CD4-positive, alpha-beta T cell treated with Interleukin-17A for 1 hour (primary cell): ENCODE measurements at regions not wholly inside any gene's neighbourhood (a gene's known extent, or its start where the extent isn't known, plus 50 kb on each side); places are given as distances from the start of the nearest gene placed in this dataset.

ENCODE experiments used
- DNase-seq: peaks from one replicate; pipeline ENCODE4 v3.0.0-alpha.2; 2020

- DNase-seq: no peak
Measured at GRCh38 chr12:63317880-63318279, 166.9 kb upstream of the AVPR1A start.

- DNase-seq: no peak
Measured at GRCh38 chr12:63317286-63317846, 166.4 kb upstream of the AVPR1A start.

GRCh38 chr12:63313139-63313538, 162.1 kb upstream of the AVPR1A start:
- DNase-seq: no peak

GRCh38 chr12:63308671-63309070, 157.7 kb upstream of the AVPR1A start:
- no peak for DNase-seq

GRCh38 chr12:63307849-63308248, 156.8 kb upstream of the AVPR1A start:
- DNase-seq: no peak

- DNase-seq: no peak
Measured at GRCh38 chr12:63305901-63306875, 155.2 kb upstream of the AVPR1A start.

DNA sequence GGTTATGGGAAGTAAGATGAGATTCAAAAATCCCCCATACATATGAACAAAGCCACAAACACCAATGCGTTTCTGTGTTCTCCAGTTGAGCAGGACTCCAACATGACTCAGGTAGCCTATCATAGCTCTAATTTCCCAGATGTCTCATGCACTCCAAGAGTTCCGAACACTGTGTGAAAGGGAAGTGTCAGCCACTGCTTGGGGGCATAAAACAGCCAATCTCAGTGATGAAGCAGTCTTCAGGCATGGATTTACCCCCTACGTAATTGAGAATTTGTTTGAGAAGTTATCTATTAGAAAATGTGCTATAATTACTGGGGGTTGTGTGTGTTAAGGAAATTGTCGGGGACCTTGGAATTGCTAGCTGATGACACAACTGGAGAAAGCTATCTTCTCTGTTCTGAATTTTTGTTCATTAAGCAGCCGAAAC, 153.9 kb upstream of the AVPR1A start:
- no peak for DNase-seq

DNA sequence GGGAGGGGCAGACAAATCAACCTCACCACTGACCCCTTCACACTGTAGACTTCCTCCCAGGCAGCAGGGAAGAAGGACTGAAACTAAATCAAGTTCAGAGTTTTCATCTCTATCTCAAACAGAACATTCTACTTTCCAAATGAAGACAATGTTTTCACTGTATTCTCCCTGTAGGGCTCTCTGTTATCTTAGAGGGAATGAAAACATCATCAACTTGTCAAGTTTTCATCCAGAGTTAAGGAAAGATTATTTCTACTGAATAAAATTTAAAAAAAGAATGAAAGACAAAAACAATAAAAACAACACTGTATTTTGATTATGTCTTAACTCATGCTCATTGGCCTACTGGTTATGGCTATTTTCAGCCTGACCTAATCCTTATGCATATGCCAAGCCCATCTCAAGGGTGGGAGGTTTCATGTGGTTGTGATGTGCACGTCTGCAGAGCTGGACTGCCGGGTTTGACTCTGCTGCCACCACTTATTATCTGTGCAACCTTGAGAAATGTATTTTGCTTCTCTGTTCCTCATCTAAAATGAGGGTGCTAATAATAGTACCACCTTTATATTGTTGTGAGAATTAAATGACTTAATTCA, 152.0 kb upstream of the AVPR1A start:
- DNase-seq: no peak

- no peak for DNase-seq
Measured at GRCh38 chr12:63302269-63302940, 151.4 kb upstream of the AVPR1A start.

GRCh38 chr12:63301311-63301710, 150.3 kb upstream of the AVPR1A start:
- no peak for DNase-seq

GRCh38 chr12:63298386-63298930, 147.5 kb upstream of the AVPR1A start:
- no peak for DNase-seq

- DNase-seq: no peak
Measured at GRCh38 chr12:63294327-63294632, 143.3 kb upstream of the AVPR1A start.

DNA sequence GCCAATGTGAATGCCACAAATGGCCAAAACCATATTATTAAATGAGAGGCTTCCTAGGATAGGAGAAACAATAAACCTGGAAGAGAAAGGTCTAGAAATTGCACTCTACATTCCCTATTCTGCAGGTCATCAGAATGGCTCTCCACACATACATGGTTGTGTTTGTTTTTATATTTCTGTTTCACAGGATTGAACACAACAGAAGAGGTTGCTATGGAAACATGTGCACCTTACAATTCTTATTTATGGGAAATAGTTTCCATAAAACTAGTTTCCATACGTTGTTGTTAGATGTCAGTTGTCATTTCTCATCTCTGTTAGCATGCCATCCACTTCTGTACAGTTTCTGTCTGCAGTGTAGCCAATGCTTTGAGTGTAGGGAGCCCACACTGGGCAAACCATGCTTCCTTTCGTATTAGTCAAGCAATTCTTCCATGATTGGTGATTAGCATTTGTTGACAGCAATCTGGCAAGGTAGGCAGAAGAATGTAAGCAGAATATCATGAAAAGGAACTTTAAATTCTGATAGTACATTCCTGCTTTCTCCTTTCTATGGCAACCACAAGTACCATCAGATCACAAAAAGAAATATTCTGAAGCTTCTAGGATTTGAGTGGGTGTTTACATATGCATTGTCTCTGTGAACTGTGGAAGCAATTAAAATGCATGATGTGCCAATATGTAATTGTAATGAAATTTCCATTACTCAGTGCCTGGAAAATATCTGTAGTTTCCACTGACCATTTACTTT, 141.6 kb upstream of the AVPR1A start:
- no peak for DNase-seq

DNA sequence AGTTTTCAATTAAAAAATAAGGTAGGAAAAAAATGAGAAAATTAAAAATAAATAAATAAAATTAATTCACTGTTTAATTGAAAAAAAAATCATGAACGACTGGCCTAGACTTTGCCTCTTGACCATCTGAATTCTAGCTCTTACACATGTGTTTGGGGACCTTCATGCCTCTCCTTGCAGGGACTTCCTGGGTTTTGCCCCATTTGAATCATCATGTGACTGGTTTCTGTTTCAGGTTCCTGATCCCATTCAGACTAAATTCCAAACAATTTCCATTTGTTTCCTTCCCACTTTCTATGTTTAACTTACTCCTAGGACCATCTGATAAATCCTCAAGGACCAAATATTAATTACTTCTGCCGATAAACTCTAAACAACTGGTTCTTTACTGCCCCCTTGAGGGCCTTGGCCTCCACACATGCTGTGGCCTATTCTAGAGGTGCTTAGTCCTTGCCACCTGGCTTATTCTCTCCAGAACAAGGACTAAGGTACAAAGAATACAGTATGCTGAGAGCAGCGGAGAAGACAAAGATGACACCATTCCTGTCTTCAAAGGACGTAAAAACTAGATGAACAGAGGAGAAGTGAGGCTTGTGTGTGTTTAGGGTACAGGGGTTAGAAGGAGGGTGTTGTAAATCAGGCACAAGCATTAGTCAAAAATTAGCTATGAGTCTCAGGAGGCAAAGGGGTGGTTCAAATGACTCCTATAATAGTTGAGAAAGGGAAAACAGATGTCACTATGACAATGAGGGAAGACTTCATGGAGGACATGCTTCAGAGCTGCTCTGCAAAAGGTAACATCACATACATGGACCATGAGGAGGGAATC, 125.8 kb upstream of the AVPR1A start:
- DNase-seq: no peak

DNA sequence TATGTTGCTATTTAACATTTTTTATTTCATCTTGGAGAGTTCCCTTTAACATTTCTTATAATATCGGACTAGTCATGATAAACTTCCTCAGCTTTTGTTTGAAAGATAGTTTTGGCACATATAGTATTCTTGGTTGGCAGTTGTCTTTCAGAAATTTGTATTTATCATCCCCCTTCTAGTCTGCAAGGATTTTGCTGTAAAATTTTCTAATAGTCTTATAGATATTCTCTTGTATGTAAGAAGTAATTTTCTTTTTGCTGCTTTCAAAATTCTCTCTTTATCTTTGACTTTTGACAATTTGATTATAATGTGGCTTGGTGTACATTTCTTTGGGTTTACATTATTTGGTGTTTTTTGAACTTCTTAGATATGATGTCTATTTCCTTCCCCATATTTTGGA, 116.0 kb upstream of the AVPR1A start:
- DNase-seq: no peak

DNA sequence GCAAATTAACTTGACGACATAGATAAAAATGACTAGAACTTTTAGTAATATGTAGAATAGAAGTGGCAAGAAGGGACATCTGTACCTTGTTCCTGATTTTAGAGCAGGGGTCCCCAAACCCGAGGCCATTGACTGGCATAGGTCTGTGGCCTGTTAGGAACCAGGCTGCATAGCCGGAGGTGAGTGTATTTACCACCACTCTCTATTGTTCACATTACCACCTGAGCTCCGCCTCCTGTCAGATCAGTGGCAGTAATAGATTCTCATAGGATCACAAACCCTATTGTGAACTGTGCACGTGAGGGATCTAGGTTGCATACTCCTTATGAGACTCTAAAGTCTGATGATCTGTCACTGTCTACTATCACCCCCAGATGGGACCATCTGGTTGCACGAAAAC, 113.6 kb upstream of the AVPR1A start:
- DNase-seq: no peak

DNA sequence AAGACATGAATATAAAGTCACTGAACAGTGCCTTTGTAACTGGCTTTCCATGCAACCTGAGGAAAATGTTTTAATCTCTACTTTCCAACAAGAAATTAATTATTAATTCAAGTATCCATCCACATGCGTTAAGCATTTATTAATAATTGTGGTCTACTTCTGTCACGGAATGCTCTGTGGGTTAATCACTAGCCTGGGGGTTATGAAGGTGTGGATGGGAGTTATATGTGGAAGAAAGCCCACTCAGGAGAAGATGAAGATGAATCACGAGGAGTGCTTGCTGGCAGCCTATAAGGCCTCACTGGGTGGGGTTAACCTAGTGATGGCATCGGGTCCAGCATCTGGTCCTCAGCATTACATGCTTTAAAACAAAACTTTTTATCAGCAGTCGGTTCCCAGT, 99.5 kb upstream of the AVPR1A start:
- no peak for DNase-seq

- DNase-seq: no peak
Measured at GRCh38 chr12:63238892-63239291, 87.9 kb upstream of the AVPR1A start.

DNA sequence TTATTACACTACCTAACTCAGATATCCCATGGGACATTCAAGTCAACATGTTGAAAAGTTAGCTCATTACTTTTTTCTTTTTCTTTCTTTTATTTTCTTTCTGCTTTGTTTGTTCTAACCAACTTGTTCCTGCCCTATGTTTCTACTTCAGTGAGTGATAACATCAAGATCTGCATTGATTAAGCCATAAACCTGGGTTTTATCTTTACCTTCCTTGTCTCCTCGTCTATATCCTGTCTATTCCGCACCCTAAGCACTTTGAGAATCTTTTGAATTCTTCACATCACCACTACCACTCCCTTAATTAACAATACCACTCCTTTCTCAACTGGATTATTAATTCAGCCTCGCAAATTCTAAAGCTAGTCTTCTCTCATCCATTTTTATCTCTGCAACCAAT, 81.9 kb upstream of the AVPR1A start:
- no peak for DNase-seq

DNA sequence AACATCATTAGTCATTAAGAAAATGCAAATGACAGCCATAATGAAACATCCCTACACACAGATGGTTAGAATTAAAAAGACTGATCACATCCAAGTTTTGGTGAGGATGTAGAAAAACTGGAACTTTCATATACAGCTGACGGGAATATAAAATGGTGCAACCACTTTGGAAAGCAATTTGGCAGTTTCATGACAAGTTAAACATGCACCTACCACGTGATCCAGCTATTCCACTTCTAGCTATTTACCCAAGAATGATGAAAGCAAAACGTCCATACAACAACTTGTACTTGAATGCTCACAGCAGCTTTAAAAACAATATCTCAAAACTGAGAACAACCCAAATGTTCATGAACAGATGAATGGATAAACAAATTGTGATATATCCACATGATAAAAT, 77.9 kb upstream of the AVPR1A start:
- no peak for DNase-seq

DNA sequence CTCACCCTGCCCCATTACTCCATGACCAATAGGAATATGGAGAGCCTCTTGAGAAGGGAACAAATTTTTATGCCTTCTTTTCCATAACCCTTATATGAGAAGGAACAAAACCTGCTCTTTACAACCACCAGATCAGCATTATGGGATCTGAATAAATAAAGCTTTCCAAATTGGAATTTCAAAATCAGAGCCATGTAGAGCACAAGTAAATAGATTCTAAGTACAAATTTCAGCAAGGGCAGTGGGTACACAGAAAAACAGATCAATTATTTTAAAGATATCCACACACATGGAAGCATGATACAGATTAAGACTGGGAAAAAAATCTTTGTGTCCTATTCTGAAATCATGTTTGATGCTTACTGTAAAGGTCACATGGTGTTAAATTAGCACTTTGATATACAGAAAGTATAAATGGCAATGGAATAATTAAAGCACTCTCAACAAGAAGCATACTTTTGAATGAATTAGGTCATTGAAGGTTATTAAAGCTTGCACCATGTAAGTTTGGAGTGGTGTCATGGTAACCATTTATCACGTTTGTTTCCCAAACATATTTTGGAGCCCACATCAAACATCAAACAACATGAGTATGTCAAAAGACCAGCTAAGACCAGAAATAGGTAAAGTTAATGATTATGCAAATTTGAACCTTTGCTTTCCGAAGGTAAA, 75.9 kb upstream of the AVPR1A start:
- no peak for DNase-seq
